ENCODE measurements at regions not wholly inside any gene's neighbourhood (a gene's known extent, or its start where the extent isn't known, plus 50 kb on each side); places are given as distances from the start of the nearest gene placed in this dataset.

GRCh38 chr11:43242401-43242800 is 69.4 kb upstream of the API5 start:
- no peak overlapping the region for H3K27ac ChIP-seq
- H3K27me3 ChIP-seq (ENCODE audit: insufficient read depth, low read depth, severe bottlenecking) = peaks cover 54% of the 10 kb centered on the region
- no peak for DNase-seq
- H3K4me3 ChIP-seq (ENCODE audit: low read depth, low read length) = no peak overlapping the region
- no peak for TF ChIP-seq CTCF (IDR thresholded peaks at IDR 0.05; ENCODE audit: low read depth, low read length)
- no peaks in the 10 kb centered on the region for H3K36me3 ChIP-seq
- no peaks in the 10 kb centered on the region for H3K9me3 ChIP-seq (ENCODE audit: severe bottlenecking)

GRCh38 chr11:43243927-43244326 is 67.9 kb upstream of the API5 start:
- DNase-seq = no peak
- H3K27ac ChIP-seq = no peak overlapping the region
- no peak for TF ChIP-seq CTCF (IDR thresholded peaks at IDR 0.05; ENCODE audit: low read depth, low read length)

GRCh38 chr11:43245466-43245865 is 66.3 kb upstream of the API5 start:
- Histone ChIP-seq H3K4me3 (ENCODE audit: low read depth, low read length) (no peak overlapping the region), H3K9me3 (ENCODE audit: severe bottlenecking) (no peaks in the 10 kb centered on the region), H3K27ac (no peak overlapping the region), H3K27me3 (ENCODE audit: insufficient read depth, low read depth, severe bottlenecking) (peaks cover 59% of the 10 kb centered on the region), H3K36me3 (no peaks in the 10 kb centered on the region)
- TF ChIP-seq CTCF (IDR thresholded peaks at IDR 0.05; ENCODE audit: low read depth, low read length) = no peak
- no peak for DNase-seq

More at GRCh38 chr11:43243927-43244326, 67.9 kb upstream of the API5 start:
- Histone ChIP-seq H3K36me3 (no peaks in the 10 kb centered on the region), H3K9me3 (ENCODE audit: severe bottlenecking) (no peaks in the 10 kb centered on the region), H3K4me3 (ENCODE audit: low read depth, low read length) (no peak overlapping the region), H3K27me3 (ENCODE audit: insufficient read depth, low read depth, severe bottlenecking) (peaks cover 57% of the 10 kb centered on the region)

- DNase-seq = no peak
- no peak for TF ChIP-seq CTCF (IDR thresholded peaks at IDR 0.05; ENCODE audit: low read depth, low read length)
- Histone ChIP-seq H3K4me3 (ENCODE audit: low read depth, low read length) (no peak overlapping the region), H3K27me3 (ENCODE audit: insufficient read depth, low read depth, severe bottlenecking) (peaks cover 65% of the 10 kb centered on the region), H3K9me3 (ENCODE audit: severe bottlenecking) (no peaks in the 10 kb centered on the region), H3K36me3 (no peaks in the 10 kb centered on the region; the same call in 1 of the 2 replicates), H3K27ac (no peak overlapping the region)
Measured at GRCh38 chr11:43250309-43250708, 61.5 kb upstream of the API5 start.

GRCh38 chr11:43261775-43262174 is 50.0 kb upstream of the API5 start:
- H3K27me3 ChIP-seq (ENCODE audit: insufficient read depth, low read depth, severe bottlenecking) = peaks cover 10% of the 10 kb centered on the region
- H3K9me3 ChIP-seq (ENCODE audit: severe bottlenecking) = no peaks in the 10 kb centered on the region
- no peaks in the 10 kb centered on the region for H3K36me3 ChIP-seq
- no peak for TF ChIP-seq CTCF (IDR thresholded peaks at IDR 0.05; ENCODE audit: low read depth, low read length)
- H3K4me3 ChIP-seq (ENCODE audit: low read depth, low read length) = no peak overlapping the region
- H3K27ac ChIP-seq = no peak overlapping the region
- no peak for DNase-seq
